Neural progenitor cell (in vitro differentiated cells): ENCODE measurements at regions not wholly inside any gene's neighbourhood (a gene's known extent, or its start where the extent isn't known, plus 50 kb on each side); places are given as distances from the start of the nearest gene placed in this dataset.

Source experiments
- DNase-seq: peaks from one replicate; pipeline ENCODE4 v3.0.0-alpha.2; 2016; ENCODE audit warnings: low spot score
- H2AFZ ChIP-seq: fragments of 200-600 bp; sonication (generic); replicated peaks from 2 replicates; pipeline ENCODE4 v1.6.1; 2016; ENCODE audit warnings: antibody characterized with exemption
- H3F3A ChIP-seq: fragments of 200-600 bp; sonication (generic); 2 replicates; pipeline ENCODE4 v1.6.1; 2016; ENCODE audit warnings: antibody characterized with exemption, low read depth
- H3K27ac ChIP-seq: fragments of 200-600 bp; sonication (generic); 2 replicates; pipeline ENCODE4 v1.5.1; 2016; ENCODE audit warnings: mild to moderate bottlenecking
- H3K27me3 ChIP-seq: fragments of 200-600 bp; sonication (generic); 2 replicates; pipeline ENCODE4 v1.6.1; 2016; ENCODE audit warnings: mild to moderate bottlenecking, moderate library complexity
- H3K36me3 ChIP-seq: fragments of 200-600 bp; sonication (generic); 2 replicates; pipeline ENCODE4 v1.5.1; 2016
- H3K4me1 ChIP-seq: fragments of 200-600 bp; sonication (generic); 2 replicates; pipeline ENCODE4 v1.6.1; 2016; ENCODE audit warnings: mixed run types
- H3K4me2 ChIP-seq: fragments of 200-600 bp; sonication (generic); 2 replicates; pipeline ENCODE4 v1.6.1; 2016
- H3K4me3 ChIP-seq: fragments of 200-600 bp; sonication (generic); 2 replicates; pipeline ENCODE4 v1.5.1; 2016
- H3K79me2 ChIP-seq: fragments of 200-600 bp; sonication (generic); 2 replicates; pipeline ENCODE4 v1.6.1; 2016; ENCODE audit warnings: low read depth
- H3K9ac ChIP-seq: fragments of 200-600 bp; sonication (generic); 2 replicates; pipeline ENCODE4 v1.6.1; 2016
- H3K9me3 ChIP-seq: fragments of 200-600 bp; sonication (generic); 2 replicates; pipeline ENCODE4 v1.5.1; 2016; ENCODE audit warnings: low read depth
- H4K20me1 ChIP-seq: fragments of 200-600 bp; sonication (generic); 2 replicates; pipeline ENCODE4 v1.6.1; 2016; ENCODE audit warnings: low read depth
- H3K27ac Mint-ChIP-seq: 3 replicates; pipeline ENCODE4 v1.8.0; 2021; ENCODE audit warnings: mixed read lengths
- H3K27me3 Mint-ChIP-seq: 2 replicates; pipeline ENCODE4 v1.8.0; 2022; ENCODE audit warnings: low read depth, mild to moderate bottlenecking, inconsistent platforms, moderate library complexity, mixed read lengths; ENCODE audit not compliant: insufficient read depth
- H3K36me3 Mint-ChIP-seq: 3 replicates; pipeline ENCODE4 v1.8.0; 2021; ENCODE audit warnings: mixed read lengths
- H3K4me1 Mint-ChIP-seq: 3 replicates; pipeline ENCODE4 v1.8.0; 2021; ENCODE audit warnings: mixed read lengths
- H3K4me3 Mint-ChIP-seq: 3 replicates; pipeline ENCODE4 v1.8.0; 2021; ENCODE audit warnings: mild to moderate bottlenecking, moderate library complexity, mixed read lengths
- H3K9me3 Mint-ChIP-seq: 3 replicates; pipeline ENCODE4 v1.8.0; 2020; ENCODE audit warnings: mixed read lengths
- EZH2 ChIP-seq: fragments of 200-600 bp; sonication (generic); IDR thresholded peaks from 2 replicates; pipeline ENCODE4 v1.6.1; 2017; ENCODE audit warnings: antibody characterized with exemption, mild to moderate bottlenecking, moderate library complexity
- EZH2phosphoT487 ChIP-seq: fragments of 200-600 bp; sonication (generic); IDR thresholded peaks from 2 replicates; pipeline ENCODE4 v1.6.1; 2017; ENCODE audit warnings: antibody characterized with exemption
- TF ChIP-seq, protein P1 (sequence below): fragments of 200-600 bp; sonication (generic); IDR thresholded peaks from 2 replicates; pipeline ENCODE4 v1.5.1; 2017; ENCODE audit warnings: antibody characterized with exemption, mild to moderate bottlenecking

DNA sequence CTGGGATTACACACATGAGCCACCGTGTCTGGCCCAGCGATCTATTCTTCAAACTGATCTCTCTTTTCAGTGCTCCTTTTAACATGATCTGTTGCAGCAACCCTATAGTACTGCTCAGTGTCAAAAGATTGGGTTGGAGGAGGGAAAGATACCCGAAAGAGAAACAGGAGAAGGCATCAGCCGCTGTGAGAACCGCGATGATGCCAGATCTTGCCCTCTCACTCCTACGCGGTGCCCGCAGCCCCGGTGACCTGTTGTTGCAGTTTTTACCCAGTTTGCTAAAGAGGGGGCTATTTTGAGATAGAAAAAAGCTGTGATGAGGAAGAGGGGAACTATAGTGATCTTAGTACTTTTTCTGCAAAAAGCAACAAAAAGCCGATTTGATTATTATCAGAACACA, 335.5 kb downstream of the KCNS3 start:
- Mint-ChIP-seq H3K4me3 (no peak overlapping the region), H3K4me1 (peaks cover 3% of the 10 kb centered on the region), H3K27ac (no peak overlapping the region), H3K27me3 (peaks cover 4% of the 10 kb centered on the region), H3K9me3 (no peaks in the 10 kb centered on the region), H3K36me3 (no peaks in the 10 kb centered on the region)
- Histone ChIP-seq H3K36me3 (no peaks in the 10 kb centered on the region), H3K27ac (no peak overlapping the region), H3K9ac (no peak overlapping the region), H3K4me3 (no peak overlapping the region), H4K20me1 (no peaks in the 10 kb centered on the region), H3K9me3 (no peaks in the 10 kb centered on the region), H3K4me2 (no peak overlapping the region), H3K4me1 (no peaks in the 10 kb centered on the region), H3F3A (no peaks in the 10 kb centered on the region), H2AFZ (no peak overlapping the region), H3K79me2 (no peaks in the 10 kb centered on the region), H3K27me3 (no peaks in the 10 kb centered on the region)
- TF ChIP-seq, protein P1, sequence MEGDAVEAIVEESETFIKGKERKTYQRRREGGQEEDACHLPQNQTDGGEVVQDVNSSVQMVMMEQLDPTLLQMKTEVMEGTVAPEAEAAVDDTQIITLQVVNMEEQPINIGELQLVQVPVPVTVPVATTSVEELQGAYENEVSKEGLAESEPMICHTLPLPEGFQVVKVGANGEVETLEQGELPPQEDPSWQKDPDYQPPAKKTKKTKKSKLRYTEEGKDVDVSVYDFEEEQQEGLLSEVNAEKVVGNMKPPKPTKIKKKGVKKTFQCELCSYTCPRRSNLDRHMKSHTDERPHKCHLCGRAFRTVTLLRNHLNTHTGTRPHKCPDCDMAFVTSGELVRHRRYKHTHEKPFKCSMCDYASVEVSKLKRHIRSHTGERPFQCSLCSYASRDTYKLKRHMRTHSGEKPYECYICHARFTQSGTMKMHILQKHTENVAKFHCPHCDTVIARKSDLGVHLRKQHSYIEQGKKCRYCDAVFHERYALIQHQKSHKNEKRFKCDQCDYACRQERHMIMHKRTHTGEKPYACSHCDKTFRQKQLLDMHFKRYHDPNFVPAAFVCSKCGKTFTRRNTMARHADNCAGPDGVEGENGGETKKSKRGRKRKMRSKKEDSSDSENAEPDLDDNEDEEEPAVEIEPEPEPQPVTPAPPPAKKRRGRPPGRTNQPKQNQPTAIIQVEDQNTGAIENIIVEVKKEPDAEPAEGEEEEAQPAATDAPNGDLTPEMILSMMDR = no peak
- DNase-seq = no peak

DNA sequence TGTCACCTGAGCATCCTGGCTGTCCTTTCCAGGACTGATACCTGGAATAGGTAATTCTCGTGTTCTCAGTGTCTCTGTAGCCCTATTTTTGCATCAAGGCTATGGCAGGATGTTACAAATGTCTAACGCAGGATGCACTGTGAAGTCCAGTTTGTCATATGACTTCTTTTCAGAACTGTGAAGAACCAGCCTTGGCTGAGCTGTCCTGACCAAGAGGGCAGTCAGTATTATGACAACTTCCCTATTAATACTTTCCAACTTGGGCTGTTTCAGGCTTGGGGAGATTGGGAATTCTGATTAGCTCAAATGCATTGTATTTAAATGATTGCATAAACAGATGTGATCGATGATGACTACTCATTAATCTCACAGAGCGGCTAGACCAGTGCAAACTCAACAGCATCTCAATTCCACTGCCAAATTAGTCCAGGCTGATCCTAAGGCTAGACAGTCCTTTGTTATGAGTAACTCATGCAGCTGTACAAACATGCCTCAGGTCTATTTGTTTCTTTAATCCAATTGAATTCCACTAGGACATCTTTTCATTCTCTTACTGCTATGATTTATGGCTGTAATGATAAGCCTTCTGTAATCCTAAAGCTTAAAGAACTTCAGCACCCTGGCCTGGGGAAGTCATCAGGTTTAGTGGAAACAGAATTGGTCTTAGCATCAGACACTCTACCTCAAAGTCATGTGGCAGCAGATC, 331.6 kb downstream of the KCNS3 start:
- H3K27me3 Mint-ChIP-seq = peaks cover 2% of the 10 kb centered on the region
- Histone ChIP-seq H3K79me2 (no peaks in the 10 kb centered on the region), H3K4me3 (no peak overlapping the region), H4K20me1 (no peaks in the 10 kb centered on the region), H3K4me2 (no peak overlapping the region), H2AFZ (no peak overlapping the region), H3K9ac (no peak overlapping the region), H3K9me3 (no peaks in the 10 kb centered on the region), H3K27me3 (no peaks in the 10 kb centered on the region), H3K27ac (no peak overlapping the region), H3K4me1 (no peaks in the 10 kb centered on the region), H3F3A (no peaks in the 10 kb centered on the region), H3K36me3 (no peaks in the 10 kb centered on the region)
- no peaks in the 10 kb centered on the region for H3K9me3 Mint-ChIP-seq
- no peak overlapping the region for H3K27ac Mint-ChIP-seq
- H3K4me1 Mint-ChIP-seq = no peaks in the 10 kb centered on the region
- H3K36me3 Mint-ChIP-seq = no peaks in the 10 kb centered on the region
- no peak for TF ChIP-seq EZH2phosphoT487
- DNase-seq = no peak
- no peak overlapping the region for H3K4me3 Mint-ChIP-seq

DNA sequence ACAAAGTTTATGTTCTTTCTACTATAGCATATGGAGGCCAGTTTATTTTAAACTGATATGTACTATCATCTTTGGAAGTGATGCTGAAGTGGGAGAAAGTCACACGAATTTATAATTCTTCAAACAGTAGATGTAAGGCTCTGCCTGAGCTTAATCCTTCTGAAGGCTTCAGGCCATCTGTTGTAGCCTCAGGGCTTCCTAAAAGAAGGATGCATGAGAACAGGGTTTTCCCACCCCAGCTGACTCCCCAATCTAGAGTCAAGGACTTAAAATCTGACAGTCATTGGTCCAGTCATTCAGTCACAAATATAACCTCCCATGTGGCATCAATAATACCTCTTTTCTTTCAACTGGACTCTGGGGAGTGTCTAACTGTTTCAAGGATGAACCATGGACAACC, 330.5 kb downstream of the KCNS3 start:
- Mint-ChIP-seq H3K36me3 (no peaks in the 10 kb centered on the region), H3K27me3 (peaks cover 2% of the 10 kb centered on the region), H3K9me3 (peaks cover 1% of the 10 kb centered on the region), H3K4me3 (no peak overlapping the region), H3K27ac (no peak overlapping the region), H3K4me1 (no peaks in the 10 kb centered on the region)
- no peak overlapping the region for H3K4me3 ChIP-seq
- H3K27me3 ChIP-seq = no peaks in the 10 kb centered on the region
- no peaks in the 10 kb centered on the region for H3K79me2 ChIP-seq
- no peak overlapping the region for H3K27ac ChIP-seq
- H3K4me1 ChIP-seq = no peaks in the 10 kb centered on the region
- no peak overlapping the region for H3K9ac ChIP-seq
- DNase-seq = no peak
- H4K20me1 ChIP-seq = no peaks in the 10 kb centered on the region
- no peaks in the 10 kb centered on the region for H3K9me3 ChIP-seq
- no peak overlapping the region for H2AFZ ChIP-seq
- no peak overlapping the region for H3K4me2 ChIP-seq
- TF ChIP-seq EZH2phosphoT487 (no peak), EZH2 (no peak)
- TF ChIP-seq, protein P1 = no peak
- H3K36me3 ChIP-seq = no peaks in the 10 kb centered on the region
- no peaks in the 10 kb centered on the region for H3F3A ChIP-seq

DNA sequence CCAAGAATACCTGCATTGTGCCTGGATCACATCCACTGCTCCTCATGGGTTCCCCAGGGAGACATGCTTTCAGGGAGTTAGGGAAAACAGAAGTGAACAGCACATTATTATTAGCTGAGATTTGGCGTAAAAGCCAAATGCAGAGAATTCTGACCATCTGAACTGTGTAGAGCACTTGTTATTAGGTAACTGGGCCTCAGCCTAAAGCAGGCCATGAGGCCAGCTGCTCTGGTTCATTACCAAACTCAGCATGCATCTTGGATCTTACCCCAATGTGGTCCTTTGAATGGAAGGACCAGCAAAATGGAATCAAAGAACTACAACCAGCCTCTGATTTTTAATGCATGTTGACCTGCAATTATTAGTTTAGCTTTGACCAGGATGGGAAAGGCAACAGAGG, 322.3 kb downstream of the KCNS3 start:
- H3K4me3 ChIP-seq = no peak overlapping the region
- Mint-ChIP-seq H3K9me3 (peaks cover 3% of the 10 kb centered on the region), H3K4me3 (no peak overlapping the region), H3K4me1 (peaks cover 4% of the 10 kb centered on the region), H3K36me3 (no peaks in the 10 kb centered on the region), H3K27me3 (no peaks in the 10 kb centered on the region), H3K27ac (no peak overlapping the region)
- no peaks in the 10 kb centered on the region for H4K20me1 ChIP-seq
- H3F3A ChIP-seq = no peaks in the 10 kb centered on the region
- no peaks in the 10 kb centered on the region for H3K27me3 ChIP-seq
- no peaks in the 10 kb centered on the region for H3K9me3 ChIP-seq
- no peaks in the 10 kb centered on the region for H3K4me1 ChIP-seq
- no peak overlapping the region for H3K4me2 ChIP-seq
- no peaks in the 10 kb centered on the region for H3K79me2 ChIP-seq
- H3K27ac ChIP-seq = no peak overlapping the region
- no peak overlapping the region for H3K9ac ChIP-seq
- no peak for TF ChIP-seq EZH2
- TF ChIP-seq EZH2phosphoT487 = no peak
- TF ChIP-seq, protein P1 = no peak
- DNase-seq = no peak
- no peak overlapping the region for H2AFZ ChIP-seq
- no peaks in the 10 kb centered on the region for H3K36me3 ChIP-seq
